GM19035 (cell line): ENCODE measurements at regions not wholly inside any gene's neighbourhood (a gene's known extent, or its start where the extent isn't known, plus 50 kb on each side); places are given as distances from the start of the nearest gene placed in this dataset.
"Not testable (repeated sequence)": the region's sequence is repeated elsewhere in the genome, so short reads cannot be mapped to it uniquely, and the experiment has no call there.

Source experiments
- ATAC-seq: cut with Tn5 transposase; IDR thresholded peaks from one replicate; pipeline ENCODE4 v1.9.1; 2021; ENCODE audit not compliant: unreplicated experiment

GRCh38 chr9:102740578-102740977, 254.6 kb upstream of the CYLC2 start:
- peak; percentile 58 for ATAC-seq

GRCh38 chr9:102728946-102729345, 266.2 kb upstream of the CYLC2 start:
- ATAC-seq = no peak

- no peak for ATAC-seq
These were observed 280.9 kb upstream of the CYLC2 start for GRCh38 chr9:102714184-102714583.

- not testable (repeated sequence) for ATAC-seq
These were observed 282.2 kb upstream of the CYLC2 start for GRCh38 chr9:102712910-102713309.

- no peak for ATAC-seq
These were observed 294.2 kb upstream of the CYLC2 start for GRCh38 chr9:102700936-102701335.

GRCh38 chr9:102669220-102669619, 325.9 kb upstream of the CYLC2 start:
- ATAC-seq = no peak

GRCh38 chr9:102652471-102652870, 342.7 kb upstream of the CYLC2 start:
- ATAC-seq = no peak

GRCh38 chr9:102650896-102651295, 344.2 kb upstream of the CYLC2 start:
- ATAC-seq = no peak

GRCh38 chr9:102642651-102643050, 352.5 kb upstream of the CYLC2 start:
- ATAC-seq = no peak

- peak; percentile 79 for ATAC-seq
These were observed 363.6 kb upstream of the CYLC2 start for GRCh38 chr9:102631559-102631958.

GRCh38 chr9:102609461-102609860, 385.7 kb upstream of the CYLC2 start:
- no peak for ATAC-seq

GRCh38 chr9:102603198-102604195, 391.6 kb upstream of the CYLC2 start:
- ATAC-seq = not testable (repeated sequence)

- ATAC-seq = no peak
These were observed 400.9 kb upstream of the CYLC2 start for GRCh38 chr9:102594241-102594640.

GRCh38 chr9:102587281-102587680, 407.9 kb upstream of the CYLC2 start:
- ATAC-seq = no peak

GRCh38 chr9:102569436-102569835, 425.7 kb upstream of the CYLC2 start:
- ATAC-seq = no peak

GRCh38 chr9:102551346-102551745, 443.8 kb upstream of the CYLC2 start:
- ATAC-seq = no peak

- ATAC-seq = no peak
These were observed 444.2 kb upstream of the CYLC2 start for GRCh38 chr9:102550886-102551285.

GRCh38 chr9:102550266-102550665, 444.9 kb upstream of the CYLC2 start:
- ATAC-seq = no peak

GRCh38 chr9:102534031-102534430, 461.1 kb upstream of the CYLC2 start:
- ATAC-seq = no peak

GRCh38 chr9:102521097-102521755, 473.9 kb upstream of the CYLC2 start:
- ATAC-seq = no peak

GRCh38 chr9:102519423-102519822, 475.7 kb upstream of the CYLC2 start:
- ATAC-seq = no peak

GRCh38 chr9:102518324-102518723, 476.8 kb upstream of the CYLC2 start:
- no peak for ATAC-seq
